ENCODE measurements at regions not wholly inside any gene's neighbourhood (a gene's known extent, or its start where the extent isn't known, plus 50 kb on each side); places are given as distances from the start of the nearest gene placed in this dataset.

GRCh38 chr21:28156590-28156989, 836.1 kb downstream of the LTN1 start:
- no peaks in the 10 kb centered on the region for H3K36me3 Mint-ChIP-seq (ENCODE audit: low read depth, unreplicated experiment)

GRCh38 chr21:28154121-28154520, 838.6 kb downstream of the LTN1 start:
- no peaks in the 10 kb centered on the region for H3K4me1 Mint-ChIP-seq (ENCODE audit: low read depth, unreplicated experiment)
- DNase-seq (ENCODE audit: low read depth): no peak

More at GRCh38 chr21:28156590-28156989, 836.1 kb downstream of the LTN1 start:
- H3K4me3 Mint-ChIP-seq (ENCODE audit: unreplicated experiment): no peak overlapping the region
- no peak overlapping the region for H3K27ac Mint-ChIP-seq (ENCODE audit: unreplicated experiment)
- Histone ChIP-seq H3K9me3 (ENCODE audit: insufficient read depth, low read depth, low read length) (no peaks in the 10 kb centered on the region), H3K4me3 (ENCODE audit: insufficient read depth, low read depth, low read length) (no peak overlapping the region), H3K4me1 (ENCODE audit: insufficient read depth, low read length) (no peaks in the 10 kb centered on the region), H3K79me2 (ENCODE audit: insufficient read depth, low read length) (no peaks in the 10 kb centered on the region), H4K20me1 (ENCODE audit: insufficient read depth, low read length) (no peaks in the 10 kb centered on the region), H3K27me3 (ENCODE audit: insufficient read depth, low read length) (no peaks in the 10 kb centered on the region), H3K9ac (ENCODE audit: low read length) (no peak overlapping the region), H2AFZ (ENCODE audit: low read depth, low read length) (no peak overlapping the region), H3K36me3 (ENCODE audit: insufficient read depth, low read length) (no peaks in the 10 kb centered on the region), H3K27ac (ENCODE audit: low read depth, low read length) (no peak overlapping the region), H3K4me2 (ENCODE audit: low read length) (no peak overlapping the region)
- FAIRE-seq (no peak), DNase-seq (ENCODE audit: low read depth) (no peak)
- no peaks in the 10 kb centered on the region for H3K27me3 Mint-ChIP-seq (ENCODE audit: low read depth, unreplicated experiment)
- TF ChIP-seq EZH2 (IDR thresholded peaks at IDR 0.05; ENCODE audit: insufficient read depth, low read length) (no peak), CTCF (IDR thresholded peaks at IDR 0.05; ENCODE audit: insufficient read depth, low read depth, low read length) (no peak)
- no peaks in the 10 kb centered on the region for H3K9me3 Mint-ChIP-seq (ENCODE audit: unreplicated experiment)
- H3K4me1 Mint-ChIP-seq (ENCODE audit: low read depth, unreplicated experiment): no peaks in the 10 kb centered on the region

More at GRCh38 chr21:28154121-28154520, 838.6 kb downstream of the LTN1 start:
- H3K27me3 Mint-ChIP-seq (ENCODE audit: low read depth, unreplicated experiment): no peaks in the 10 kb centered on the region
- Histone ChIP-seq H3K27me3 (ENCODE audit: insufficient read depth, low read length) (no peaks in the 10 kb centered on the region), H4K20me1 (ENCODE audit: insufficient read depth, low read length) (no peaks in the 10 kb centered on the region), H3K4me1 (ENCODE audit: insufficient read depth, low read length) (no peaks in the 10 kb centered on the region), H3K36me3 (ENCODE audit: insufficient read depth, low read length) (no peaks in the 10 kb centered on the region), H3K4me3 (ENCODE audit: insufficient read depth, low read depth, low read length) (no peak overlapping the region), H2AFZ (ENCODE audit: low read depth, low read length) (no peak overlapping the region), H3K79me2 (ENCODE audit: insufficient read depth, low read length) (no peaks in the 10 kb centered on the region), H3K4me2 (ENCODE audit: low read length) (no peak overlapping the region), H3K9me3 (ENCODE audit: insufficient read depth, low read depth, low read length) (no peaks in the 10 kb centered on the region), H3K9ac (ENCODE audit: low read length) (no peak overlapping the region), H3K27ac (ENCODE audit: low read depth, low read length) (no peak overlapping the region)
- TF ChIP-seq CTCF (IDR thresholded peaks at IDR 0.05; ENCODE audit: insufficient read depth, low read depth, low read length) (no peak), EZH2 (IDR thresholded peaks at IDR 0.05; ENCODE audit: insufficient read depth, low read length) (no peak)
- FAIRE-seq: no peak
- no peaks in the 10 kb centered on the region for H3K9me3 Mint-ChIP-seq (ENCODE audit: unreplicated experiment)
- no peaks in the 10 kb centered on the region for H3K36me3 Mint-ChIP-seq (ENCODE audit: low read depth, unreplicated experiment)
- H3K4me3 Mint-ChIP-seq (ENCODE audit: unreplicated experiment): no peak overlapping the region
- H3K27ac Mint-ChIP-seq (ENCODE audit: unreplicated experiment): no peak overlapping the region
